Activated CD8-positive, alpha-beta T cell treated with anti-CD3 and anti-CD28 coated beads for 36 hours (primary cell): ENCODE measurements at regions not wholly inside any gene's neighbourhood (a gene's known extent, or its start where the extent isn't known, plus 50 kb on each side); places are given as distances from the start of the nearest gene placed in this dataset.

ENCODE experiments used
- ATAC-seq: fragments of 200-7000 bp; cut with Tn5 transposase; one replicate; pipeline ENCODE4 v1.10.0; 2021; ENCODE audit warnings: mild to moderate bottlenecking, moderate library complexity
- CTCF ChIA-PET: fragments of 350-600 bp; sonication (Branson Sonifier 250); formaldehyde crosslinking; loops from one replicate; lab custom pipeline; 2021; ENCODE audit warnings: antibody characterized with exemption; lab: Charles Lee
- POLR2A ChIA-PET: fragments of 350-600 bp; sonication (Branson Sonifier 250); formaldehyde crosslinking; loops from one replicate; lab custom pipeline; 2021; ENCODE audit warnings: antibody characterized with exemption; lab: Charles Lee
- DNase-seq: peaks from one replicate; pipeline ENCODE4 v3.0.0-alpha.2; 2020
- H3K27ac Mint-ChIP-seq: one replicate; pipeline ENCODE4 v1.8.0; 2021; ENCODE audit warnings: mild to moderate bottlenecking, mixed read lengths
- H3K27me3 Mint-ChIP-seq: one replicate; pipeline ENCODE4 v1.8.0; 2021; ENCODE audit warnings: mixed read lengths
- H3K36me3 Mint-ChIP-seq: one replicate; pipeline ENCODE4 v1.8.0; 2021; ENCODE audit warnings: low read depth, mixed read lengths
- H3K4me1 Mint-ChIP-seq: one replicate; pipeline ENCODE4 v1.8.0; 2021; ENCODE audit warnings: low read depth, mixed read lengths
- H3K4me3 Mint-ChIP-seq: one replicate; pipeline ENCODE4 v1.8.0; 2021; ENCODE audit warnings: mild to moderate bottlenecking, moderate library complexity, mixed read lengths
- H3K9me3 Mint-ChIP-seq: one replicate; pipeline ENCODE4 v1.8.0; 2021; ENCODE audit warnings: mixed read lengths
- intact Hi-C: fragments of 100-400 bp; cut with micrococcal nuclease; formaldehyde crosslinking; loops from one replicate; pipeline ENCODE4 v1.10.0; 2022
- TF ChIP-seq, protein P1 (sequence below): fragments of 200-600 bp; IDR thresholded peaks from one replicate; pipeline ENCODE4 v1.8.0; 2022; ENCODE audit warnings: antibody characterized with exemption, mild to moderate bottlenecking

- H3K27ac Mint-ChIP-seq = no peak overlapping the region
- H3K36me3 Mint-ChIP-seq = no peaks in the 10 kb centered on the region
- no peak overlapping the region for H3K4me3 Mint-ChIP-seq
- no peaks in the 10 kb centered on the region for H3K4me1 Mint-ChIP-seq
- ATAC-seq (no peak), DNase-seq (no peak)
- ChIA-PET CTCF (no interaction called here), POLR2A (interaction anchor here (0.5 kb wide), 1 partner anchor 267 kb away, joined by 4 read pairs; no protein-coding TSS in a partner anchor)
- H3K27me3 Mint-ChIP-seq = no peaks in the 10 kb centered on the region
- H3K9me3 Mint-ChIP-seq = peaks cover 3% of the 10 kb centered on the region
- intact Hi-C loops = no loop called here
- TF ChIP-seq, protein P1, sequence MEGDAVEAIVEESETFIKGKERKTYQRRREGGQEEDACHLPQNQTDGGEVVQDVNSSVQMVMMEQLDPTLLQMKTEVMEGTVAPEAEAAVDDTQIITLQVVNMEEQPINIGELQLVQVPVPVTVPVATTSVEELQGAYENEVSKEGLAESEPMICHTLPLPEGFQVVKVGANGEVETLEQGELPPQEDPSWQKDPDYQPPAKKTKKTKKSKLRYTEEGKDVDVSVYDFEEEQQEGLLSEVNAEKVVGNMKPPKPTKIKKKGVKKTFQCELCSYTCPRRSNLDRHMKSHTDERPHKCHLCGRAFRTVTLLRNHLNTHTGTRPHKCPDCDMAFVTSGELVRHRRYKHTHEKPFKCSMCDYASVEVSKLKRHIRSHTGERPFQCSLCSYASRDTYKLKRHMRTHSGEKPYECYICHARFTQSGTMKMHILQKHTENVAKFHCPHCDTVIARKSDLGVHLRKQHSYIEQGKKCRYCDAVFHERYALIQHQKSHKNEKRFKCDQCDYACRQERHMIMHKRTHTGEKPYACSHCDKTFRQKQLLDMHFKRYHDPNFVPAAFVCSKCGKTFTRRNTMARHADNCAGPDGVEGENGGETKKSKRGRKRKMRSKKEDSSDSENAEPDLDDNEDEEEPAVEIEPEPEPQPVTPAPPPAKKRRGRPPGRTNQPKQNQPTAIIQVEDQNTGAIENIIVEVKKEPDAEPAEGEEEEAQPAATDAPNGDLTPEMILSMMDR = no peak
Measured at GRCh38 chr12:30218073-30218472, 434.3 kb upstream of the TMTC1 start.

- H3K9me3 Mint-ChIP-seq = no peaks in the 10 kb centered on the region
- H3K4me1 Mint-ChIP-seq = no peaks in the 10 kb centered on the region
- no peak for DNase-seq
- intact Hi-C loops = no loop called here
- ChIA-PET POLR2A (no interaction called here), CTCF (no interaction called here)
- TF ChIP-seq, protein P1 = no peak
- no peaks in the 10 kb centered on the region for H3K36me3 Mint-ChIP-seq
- no peak overlapping the region for H3K4me3 Mint-ChIP-seq
- H3K27ac Mint-ChIP-seq = no peak overlapping the region
- no peak for ATAC-seq
- no peaks in the 10 kb centered on the region for H3K27me3 Mint-ChIP-seq
Measured at GRCh38 chr12:30213166-30213565, 429.4 kb upstream of the TMTC1 start.

- Mint-ChIP-seq H3K27me3 (no peaks in the 10 kb centered on the region), H3K4me3 (no peak overlapping the region), H3K4me1 (no peaks in the 10 kb centered on the region), H3K9me3 (no peaks in the 10 kb centered on the region), H3K27ac (no peak overlapping the region), H3K36me3 (no peaks in the 10 kb centered on the region)
- ChIA-PET CTCF (no interaction called here), POLR2A (no interaction called here)
- intact Hi-C loops = no loop called here
- TF ChIP-seq, protein P1 = no peak
- DNase-seq (no peak), ATAC-seq (no peak)
Measured at GRCh38 chr12:30211743-30212142, 428.0 kb upstream of the TMTC1 start.

GRCh38 chr12:30203981-30204380 lies 420.2 kb upstream of the TMTC1 start:
- ATAC-seq (no peak), DNase-seq (no peak)
- Mint-ChIP-seq H3K9me3 (no peaks in the 10 kb centered on the region), H3K4me3 (no peak overlapping the region), H3K27ac (no peak overlapping the region), H3K27me3 (peaks cover 13% of the 10 kb centered on the region), H3K4me1 (no peaks in the 10 kb centered on the region), H3K36me3 (no peaks in the 10 kb centered on the region)
- TF ChIP-seq, protein P1 = no peak
- CTCF ChIA-PET = no interaction called here
- intact Hi-C loops = no loop called here
- POLR2A ChIA-PET = no interaction called here

- Mint-ChIP-seq H3K27me3 (peaks cover 13% of the 10 kb centered on the region), H3K27ac (no peak overlapping the region), H3K4me3 (no peak overlapping the region), H3K4me1 (no peaks in the 10 kb centered on the region), H3K9me3 (no peaks in the 10 kb centered on the region), H3K36me3 (no peaks in the 10 kb centered on the region)
- ATAC-seq (no peak), DNase-seq (no peak)
- POLR2A ChIA-PET = no interaction called here
- TF ChIP-seq, protein P1 = no peak
- intact Hi-C loops = no loop called here
- CTCF ChIA-PET = no interaction called here
Measured at GRCh38 chr12:30202521-30203254, 418.9 kb upstream of the TMTC1 start.
